ENCODE measurements at regions not wholly inside any gene's neighbourhood (a gene's known extent, or its start where the extent isn't known, plus 50 kb on each side); places are given as distances from the start of the nearest gene placed in this dataset.

GRCh38 chr1:112325504-112325903 is 70.5 kb upstream of the CTTNBP2NL start:
- TF ChIP-seq HCFC1 (IDR thresholded peaks at IDR 0.05; ENCODE audit: low read length) (no peak), CEBPB (IDR thresholded peaks at IDR 0.05; ENCODE audit: borderline replicate concordance in 1 of 2, low read depth in 2 of 2, low read length in 2 of 2) (no peak), SREBF2 (IDR thresholded peaks at IDR 0.05; ENCODE audit: low read length) (no peak), ETV6 (conservative IDR thresholded peaks at IDR 0.05 in 1 of 2, IDR thresholded peaks at IDR 0.05 in 1 of 2; ENCODE audit: borderline replicate concordance in 1 of 2, low read depth in 1 of 2) (no peak), SKIL (IDR thresholded peaks at IDR 0.05; ENCODE audit: low read depth, poor library complexity, severe bottlenecking) (no peak), KAT2A (conservative IDR thresholded peaks at IDR 0.05; ENCODE audit: control insufficient read depth, low read depth, low read length) (no peak), YY1 (IDR thresholded peaks at IDR 0.05; ENCODE audit: low read depth, low read length) (no peak), SUZ12 (IDR thresholded peaks at IDR 0.05; ENCODE audit: unreplicated experiment) (no peak), ZNF384 (IDR thresholded peaks at IDR 0.05; ENCODE audit: borderline replicate concordance, low read depth, low read length) (no peak), CTCF (IDR thresholded peaks at IDR 0.05 in 2 of 3, conservative IDR thresholded peaks at IDR 0.05 in 1 of 3; ENCODE audit: control insufficient read depth in 2 of 3, extremely low read depth in 1 of 3, insufficient read depth in 1 of 3, low read depth in 3 of 3, low read length in 3 of 3) (no peak), HDGF (IDR thresholded peaks at IDR 0.05) (no peak), NRF1 (conservative IDR thresholded peaks at IDR 0.05; ENCODE audit: low read depth, low read length) (no peak)

All from GM12878 (cell line).